Liver (tissue), 3 donors: ENCODE measurements at regions not wholly inside any gene's neighbourhood (a gene's known extent, or its start where the extent isn't known, plus 50 kb on each side); places are given as distances from the start of the nearest gene placed in this dataset.

Source experiments
- JUND ChIP-seq, 2 donors: IDR thresholded peaks; 2 replicates each; pipeline ENCODE4 v1.6.1; 2016; ENCODE audit warnings: antibody characterized with exemption in 2 of 2
- NR2F2 ChIP-seq: IDR thresholded peaks from 2 replicates; pipeline ENCODE4 v1.6.1; 2016; ENCODE audit warnings: antibody characterized with exemption
- TF ChIP-seq, protein P1 (sequence below): fragments of 150-350 bp; IDR thresholded peaks from 2 replicates; pipeline ENCODE4 v1.5.1; 2017; ENCODE audit warnings: improper control_type of control experiment, low read depth, low read length; ENCODE audit not compliant: missing input control
- donor health status: healthy.
- donor health status: healthy.

DNA sequence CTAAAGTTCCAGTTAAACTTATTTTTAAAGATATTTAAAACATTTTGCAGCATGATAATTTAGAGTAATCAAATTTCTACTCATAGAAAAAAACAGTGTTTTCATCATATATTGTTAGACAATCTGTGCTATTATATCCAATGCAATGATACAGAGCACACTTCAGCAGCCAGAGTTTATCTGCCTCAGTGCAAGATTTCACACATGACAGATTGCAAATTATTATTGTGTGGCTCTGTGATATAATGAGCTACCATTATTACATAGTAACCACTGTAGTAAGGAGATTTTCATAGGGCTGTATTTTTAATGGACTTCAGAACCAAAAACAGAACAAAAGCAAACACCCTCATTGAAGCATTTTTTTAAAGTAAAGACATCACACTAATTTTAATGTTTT, 762.4 kb downstream of the DSC3 start:
- TF ChIP-seq, protein P1, sequence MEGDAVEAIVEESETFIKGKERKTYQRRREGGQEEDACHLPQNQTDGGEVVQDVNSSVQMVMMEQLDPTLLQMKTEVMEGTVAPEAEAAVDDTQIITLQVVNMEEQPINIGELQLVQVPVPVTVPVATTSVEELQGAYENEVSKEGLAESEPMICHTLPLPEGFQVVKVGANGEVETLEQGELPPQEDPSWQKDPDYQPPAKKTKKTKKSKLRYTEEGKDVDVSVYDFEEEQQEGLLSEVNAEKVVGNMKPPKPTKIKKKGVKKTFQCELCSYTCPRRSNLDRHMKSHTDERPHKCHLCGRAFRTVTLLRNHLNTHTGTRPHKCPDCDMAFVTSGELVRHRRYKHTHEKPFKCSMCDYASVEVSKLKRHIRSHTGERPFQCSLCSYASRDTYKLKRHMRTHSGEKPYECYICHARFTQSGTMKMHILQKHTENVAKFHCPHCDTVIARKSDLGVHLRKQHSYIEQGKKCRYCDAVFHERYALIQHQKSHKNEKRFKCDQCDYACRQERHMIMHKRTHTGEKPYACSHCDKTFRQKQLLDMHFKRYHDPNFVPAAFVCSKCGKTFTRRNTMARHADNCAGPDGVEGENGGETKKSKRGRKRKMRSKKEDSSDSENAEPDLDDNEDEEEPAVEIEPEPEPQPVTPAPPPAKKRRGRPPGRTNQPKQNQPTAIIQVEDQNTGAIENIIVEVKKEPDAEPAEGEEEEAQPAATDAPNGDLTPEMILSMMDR = no peak
- TF ChIP-seq NR2F2 = no peak
- no peak for TF ChIP-seq JUND (IDR thresholded peaks at IDR 0.05)
